B cell (primary cell): ENCODE measurements at regions not wholly inside any gene's neighbourhood (a gene's known extent, or its start where the extent isn't known, plus 50 kb on each side); places are given as distances from the start of the nearest gene placed in this dataset.

Experiments used
- ATAC-seq: fragments of 200-7000 bp; cut with Tn5 transposase; one replicate; pipeline ENCODE4 v1.10.0; 2021; ENCODE audit warnings: low read depth, mild to moderate bottlenecking, moderate number of reproducible peaks, moderate library complexity
- CTCF ChIA-PET: fragments of 350-600 bp; sonication (Branson Sonifier 250); formaldehyde crosslinking; loops from one replicate; lab custom pipeline; 2021; ENCODE audit warnings: antibody characterized with exemption, inconsistent platforms; lab: Charles Lee
- POLR2A ChIA-PET: fragments of 350-600 bp; sonication (Branson Sonifier 250); formaldehyde crosslinking; loops from one replicate; lab custom pipeline; 2021; ENCODE audit warnings: antibody characterized with exemption; lab: Charles Lee
- DNase-seq: peaks from one replicate; pipeline ENCODE4 v3.0.0; 2013
- H2AFZ ChIP-seq: 2 replicates; pipeline ENCODE4 v1.6.1; 2012; ENCODE audit warnings: mild to moderate bottlenecking, low read depth, low read length; ENCODE audit not compliant: insufficient read depth, poor library complexity, severe bottlenecking
- H3K27ac ChIP-seq, 2 donors: 1 replicate in 1 of 2; 2 replicates in 1 of 2; pipeline ENCODE4 v1.5.1; 2012 to 2013; ENCODE audit warnings: low read length in 2 of 2, mild to moderate bottlenecking in 2 of 2, moderate library complexity in 1 of 2
- H3K27me3 ChIP-seq, 4 experiments: fragments of 200-600 bp in 1 of 4; sonication (generic) in 1 of 4; replicated peaks in 1 of 4; 1 replicate in 2 of 4; 2 replicates in 2 of 4; pipeline versions ENCODE4 v1.6.1 to v1.7.0; 2013 to 2016; ENCODE audit warnings: low read length in 3 of 4, mild to moderate bottlenecking in 2 of 4, mixed read lengths in 1 of 4, moderate library complexity in 1 of 4; ENCODE audit not compliant: insufficient read depth in 4 of 4, control insufficient read depth in 3 of 4; ENCODE audit errors: control extremely low read depth in 1 of 4
- H3K36me3 ChIP-seq, 2 experiments: replicated peaks in 1 of 2; 1 replicate in 1 of 2; 2 replicates in 1 of 2; pipeline versions ENCODE4 v1.6.1 to v1.7.1; 2013; ENCODE audit warnings: low read length in 1 of 2; ENCODE audit not compliant: insufficient read depth in 2 of 2, control insufficient read depth in 1 of 2; ENCODE audit errors: control extremely low read depth in 1 of 2, extremely low read depth in 1 of 2
- H3K4me1 ChIP-seq, 2 donors: fragments of 200-600 bp in 1 of 2; sonication (generic) in 1 of 2; 1 replicate in 1 of 2; 2 replicates in 1 of 2; pipeline versions ENCODE4 v1.5.1 to v1.6.1; 2013 to 2017; ENCODE audit warnings: low read length in 2 of 2; ENCODE audit not compliant: control insufficient read depth in 2 of 2, insufficient read depth in 2 of 2
- H3K4me2 ChIP-seq: replicated peaks from 2 replicates; pipeline ENCODE3; 2012; ENCODE audit warnings: mild to moderate bottlenecking, low read depth, low read length; ENCODE audit not compliant: poor library complexity, severe bottlenecking
- H3K4me3 ChIP-seq, 5 experiments: fragments of 200-600 bp in 1 of 5; sonication (generic) in 1 of 5; 1 replicate in 3 of 5; 2 replicates in 2 of 5; pipeline versions ENCODE4 v1.5.1 to v1.7.0; 2011 to 2016; ENCODE audit warnings: low read length in 4 of 5, mild to moderate bottlenecking in 4 of 5, low read depth in 2 of 5, control low read depth in 1 of 5, moderate library complexity in 1 of 5; ENCODE audit not compliant: insufficient read depth in 1 of 5; ENCODE audit errors: control extremely low read depth in 1 of 5, extremely low read depth in 1 of 5
- H3K79me2 ChIP-seq: fragments of 200-600 bp; sonication (generic); one replicate; pipeline ENCODE4 v1.6.0; 2016; ENCODE audit warnings: low read length; ENCODE audit not compliant: control insufficient read depth, insufficient read depth
- H3K9ac ChIP-seq: fragments of 200-600 bp; sonication (generic); 2 replicates; pipeline ENCODE4 v1.6.1; 2017; ENCODE audit warnings: mild to moderate bottlenecking, low read length, moderate library complexity
- H3K9me3 ChIP-seq, 3 donors: one replicate each; pipeline versions ENCODE4 v1.6.1 to v1.7.1; 2013; ENCODE audit warnings: low read length in 2 of 3; ENCODE audit not compliant: control insufficient read depth in 2 of 3, insufficient read depth in 1 of 3; ENCODE audit errors: control extremely low read depth in 1 of 3
- H4K20me1 ChIP-seq: 2 replicates; pipeline ENCODE4 v1.6.0; 2012; ENCODE audit warnings: mild to moderate bottlenecking, low read length; ENCODE audit not compliant: insufficient read depth, control insufficient read depth, poor library complexity, severe bottlenecking
- H3K27ac Mint-ChIP-seq: one replicate; pipeline ENCODE4 v1.8.0; 2021; ENCODE audit warnings: mixed read lengths
- H3K27me3 Mint-ChIP-seq: one replicate; pipeline ENCODE4 v1.8.0; 2021; ENCODE audit warnings: mixed read lengths
- H3K4me1 Mint-ChIP-seq: one replicate; pipeline ENCODE4 v1.8.0; 2021; ENCODE audit warnings: mixed read lengths
- H3K4me3 Mint-ChIP-seq: one replicate; pipeline ENCODE4 v1.8.0; 2021; ENCODE audit warnings: mixed read lengths
- H3K9me3 Mint-ChIP-seq: one replicate; pipeline ENCODE4 v1.8.0; 2022; ENCODE audit warnings: mixed read lengths; ENCODE audit not compliant: insufficient read depth
- EZH2 ChIP-seq: IDR thresholded peaks from 2 replicates; pipeline ENCODE4 v1.6.1; 2012; ENCODE audit warnings: borderline replicate concordance, low read depth, mild to moderate bottlenecking, moderate library complexity, low read length; ENCODE audit not compliant: insufficient read depth, poor library complexity, severe bottlenecking
- WGBS: methylation state at CpG from one replicate; pipeline ENCODE4 v1.1.5; 2013; ENCODE audit warnings: missing lambda C conversion rate; ENCODE audit not compliant: insufficient coverage; 5-methylcytosine and 5-hydroxymethylcytosine counted together
- intact Hi-C: fragments of 100-400 bp; cut with micrococcal nuclease; formaldehyde crosslinking; loops from one replicate; pipeline ENCODE4 v1.10.0; 2022
- TF ChIP-seq, protein P1 (sequence below): fragments of 200-600 bp; IDR thresholded peaks from one replicate; pipeline ENCODE4 v1.8.0; 2022; ENCODE audit warnings: antibody characterized with exemption, mild to moderate bottlenecking

DNA sequence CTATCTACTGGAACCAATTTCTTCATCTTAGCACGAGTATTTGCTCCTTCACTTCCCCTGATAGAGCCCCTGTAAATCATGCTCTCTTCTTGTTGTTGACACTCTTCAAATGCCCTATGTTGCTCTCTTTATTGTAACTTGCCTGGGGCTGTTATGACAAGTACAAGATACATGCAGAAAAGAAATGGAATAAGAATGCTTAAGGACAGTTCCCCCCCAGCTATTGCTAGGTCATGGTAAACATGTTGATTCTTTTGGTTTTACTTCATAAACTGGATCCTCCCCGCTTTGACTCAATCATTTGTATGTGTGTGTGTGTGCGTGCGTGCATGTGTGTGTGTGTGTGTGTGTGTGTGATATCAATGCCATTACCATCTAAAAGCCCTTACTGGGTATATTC lies 368.5 kb upstream of the CNTNAP5 start:
- no peak overlapping the region for H2AFZ ChIP-seq
- no peak overlapping the region for H3K27ac Mint-ChIP-seq

DNA sequence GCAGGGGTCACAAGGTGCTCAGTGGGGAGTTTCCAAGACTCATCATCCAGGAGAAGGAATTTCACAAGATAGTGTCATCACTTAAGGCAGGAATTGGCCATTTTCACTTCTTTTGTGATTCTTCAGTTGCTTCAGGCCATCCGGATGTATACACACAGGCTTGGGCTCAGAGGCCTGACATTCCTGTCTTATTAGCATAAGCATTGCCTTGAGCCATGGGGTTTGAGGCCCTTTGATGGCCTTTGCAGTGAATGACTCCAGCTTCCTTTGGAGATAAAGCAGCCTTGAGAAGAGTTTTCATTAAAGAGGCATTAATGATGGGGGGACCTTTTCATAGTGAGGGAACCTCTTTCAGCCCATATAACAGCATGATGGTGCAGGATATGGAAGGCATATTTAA lies 366.0 kb upstream of the CNTNAP5 start:
- Mint-ChIP-seq H3K4me1 (no peaks in the 10 kb centered on the region), H3K27me3 (no peaks in the 10 kb centered on the region), H3K27ac (no peak overlapping the region), H3K9me3 (peaks cover 24% of the 10 kb centered on the region), H3K4me3 (no peak overlapping the region)
- Histone ChIP-seq H3K9me3 (peaks cover 0 to 3% (median 1%) of the 10 kb centered on the region in 3 donors), H3K4me2 (no peak overlapping the region), H3K27ac (no peak overlapping the region), H3K36me3 (no peaks in the 10 kb centered on the region), H4K20me1 (no peaks in the 10 kb centered on the region), H3K79me2 (no peaks in the 10 kb centered on the region), H3K4me3 (no peak overlapping the region), H3K9ac (no peak overlapping the region), H3K27me3 (no peaks in the 10 kb centered on the region), H3K4me1 (no peaks in the 10 kb centered on the region), H2AFZ (no peak overlapping the region)
- WGBS = 100% methylated on average over 1 of the region's 1 CpG
- DNase-seq = no peak
- intact Hi-C loops = no loop called here
- no peak for ATAC-seq
- ChIA-PET POLR2A (no interaction called here), CTCF (no interaction called here)
- TF ChIP-seq, protein P1, sequence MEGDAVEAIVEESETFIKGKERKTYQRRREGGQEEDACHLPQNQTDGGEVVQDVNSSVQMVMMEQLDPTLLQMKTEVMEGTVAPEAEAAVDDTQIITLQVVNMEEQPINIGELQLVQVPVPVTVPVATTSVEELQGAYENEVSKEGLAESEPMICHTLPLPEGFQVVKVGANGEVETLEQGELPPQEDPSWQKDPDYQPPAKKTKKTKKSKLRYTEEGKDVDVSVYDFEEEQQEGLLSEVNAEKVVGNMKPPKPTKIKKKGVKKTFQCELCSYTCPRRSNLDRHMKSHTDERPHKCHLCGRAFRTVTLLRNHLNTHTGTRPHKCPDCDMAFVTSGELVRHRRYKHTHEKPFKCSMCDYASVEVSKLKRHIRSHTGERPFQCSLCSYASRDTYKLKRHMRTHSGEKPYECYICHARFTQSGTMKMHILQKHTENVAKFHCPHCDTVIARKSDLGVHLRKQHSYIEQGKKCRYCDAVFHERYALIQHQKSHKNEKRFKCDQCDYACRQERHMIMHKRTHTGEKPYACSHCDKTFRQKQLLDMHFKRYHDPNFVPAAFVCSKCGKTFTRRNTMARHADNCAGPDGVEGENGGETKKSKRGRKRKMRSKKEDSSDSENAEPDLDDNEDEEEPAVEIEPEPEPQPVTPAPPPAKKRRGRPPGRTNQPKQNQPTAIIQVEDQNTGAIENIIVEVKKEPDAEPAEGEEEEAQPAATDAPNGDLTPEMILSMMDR = no peak
- TF ChIP-seq EZH2 = no peak

More for the DNA sequence above, 368.5 kb upstream of the CNTNAP5 start:
- ChIA-PET POLR2A (no interaction called here), CTCF (no interaction called here)
- no peaks in the 10 kb centered on the region for H3K27me3 ChIP-seq
- intact Hi-C loops = no loop called here
- peaks cover 24% of the 10 kb centered on the region for H3K9me3 Mint-ChIP-seq
- H3K9me3 ChIP-seq = peaks cover 0 to 3% (median 1%) of the 10 kb centered on the region in 3 donors
- H4K20me1 ChIP-seq = no peaks in the 10 kb centered on the region
- H3K4me2 ChIP-seq = no peak overlapping the region
- H3K4me3 ChIP-seq = no peak overlapping the region
- no peaks in the 10 kb centered on the region for H3K79me2 ChIP-seq
- ATAC-seq (no peak), DNase-seq (no peak)
- no peaks in the 10 kb centered on the region for H3K27me3 Mint-ChIP-seq
- H3K36me3 ChIP-seq = no peaks in the 10 kb centered on the region
- H3K9ac ChIP-seq = no peak overlapping the region
- 80% methylated on average over 1 of the region's 4 CpGs for WGBS
- TF ChIP-seq, protein P1 = no peak
- no peak for TF ChIP-seq EZH2
- H3K4me1 Mint-ChIP-seq = no peaks in the 10 kb centered on the region
- no peak overlapping the region for H3K4me3 Mint-ChIP-seq
- H3K27ac ChIP-seq = no peak overlapping the region
- H3K4me1 ChIP-seq = no peaks in the 10 kb centered on the region
